HEK293T (cell line): ENCODE measurements at regions not wholly inside any gene's neighbourhood (a gene's known extent, or its start where the extent isn't known, plus 50 kb on each side); places are given as distances from the start of the nearest gene placed in this dataset.

Experiments used
- CTCF ChIA-PET: fragments of 350-600 bp; formaldehyde crosslinking; extraction: SDS; loops from one replicate; lab custom pipeline; 2021; ENCODE audit warnings: antibody characterized with exemption, inconsistent platforms; lab: Yijun Ruan, JAX
- POLR2A ChIA-PET: fragments of 350-600 bp; formaldehyde crosslinking; extraction: SDS; loops from one replicate; lab custom pipeline; 2020; ENCODE audit warnings: antibody characterized with exemption, inconsistent platforms; lab: Yijun Ruan, JAX
- DNase-seq: peaks from one replicate; pipeline ENCODE4 v3.0.0; 2012; ENCODE audit warnings: mixed read lengths; ENCODE audit errors: extremely low spot score
- ARNT ChIP-seq: fragments of 450-650 bp; IDR thresholded peaks from 2 replicates; pipeline ENCODE4 v1.6.1; 2017; ENCODE audit warnings: mild to moderate bottlenecking
- BHLHE40 ChIP-seq: fragments of 450-650 bp; IDR thresholded peaks from 2 replicates; pipeline ENCODE4 v1.6.1; 2016; ENCODE audit warnings: mild to moderate bottlenecking, moderate library complexity, borderline replicate concordance
- CTBP1 ChIP-seq: fragments of 450-650 bp; IDR thresholded peaks from 2 replicates; pipeline ENCODE4 v1.6.1; 2016; ENCODE audit warnings: borderline replicate concordance
- ELF4 ChIP-seq: fragments of 450-650 bp; IDR thresholded peaks from 2 replicates; pipeline ENCODE4 v1.6.1; 2017; ENCODE audit warnings: antibody characterized with exemption
- FOXA1 ChIP-seq: fragments of 450-650 bp; IDR thresholded peaks from 2 replicates; pipeline ENCODE4 v1.6.1; 2016; ENCODE audit warnings: mild to moderate bottlenecking
- FOXK2 ChIP-seq: fragments of 450-650 bp; IDR thresholded peaks from 2 replicates; pipeline ENCODE4 v1.6.1; 2016; ENCODE audit warnings: mild to moderate bottlenecking
- FOXM1 ChIP-seq: fragments of 450-650 bp; IDR thresholded peaks from 2 replicates; pipeline ENCODE4 v1.6.1; 2017; ENCODE audit warnings: mild to moderate bottlenecking, borderline replicate concordance
- HDGF ChIP-seq: fragments of 450-650 bp; IDR thresholded peaks from 2 replicates; pipeline ENCODE4 v1.6.1; 2017; ENCODE audit warnings: antibody characterized with exemption, borderline replicate concordance
- L3MBTL2 ChIP-seq: fragments of 450-650 bp; conservative IDR thresholded peaks from 2 replicates; pipeline ENCODE4 v1.6.1; 2016; ENCODE audit warnings: mild to moderate bottlenecking
- LEF1 ChIP-seq: fragments of 450-650 bp; IDR thresholded peaks from 2 replicates; pipeline ENCODE4 v1.6.1; 2017; ENCODE audit warnings: mild to moderate bottlenecking, borderline replicate concordance
- NFRKB ChIP-seq: fragments of 450-650 bp; IDR thresholded peaks from 2 replicates; pipeline ENCODE4 v1.6.1; 2016; ENCODE audit warnings: mild to moderate bottlenecking, moderate library complexity
- PKNOX1 ChIP-seq: fragments of 450-650 bp; IDR thresholded peaks from 2 replicates; pipeline ENCODE4 v1.6.1; 2016
- SP1 ChIP-seq: fragments of 450-650 bp; IDR thresholded peaks from 2 replicates; pipeline ENCODE4 v1.6.1; 2017
- SUZ12 ChIP-seq: fragments of 450-650 bp; IDR thresholded peaks from 2 replicates; pipeline ENCODE4 v1.6.1; 2016; ENCODE audit warnings: mild to moderate bottlenecking
- TARDBP ChIP-seq: fragments of 450-650 bp; IDR thresholded peaks from 2 replicates; pipeline ENCODE4 v1.6.1; 2016
- ZNF384 ChIP-seq: fragments of 450-650 bp; IDR thresholded peaks from 2 replicates; pipeline ENCODE4 v1.6.1; 2016

DNA sequence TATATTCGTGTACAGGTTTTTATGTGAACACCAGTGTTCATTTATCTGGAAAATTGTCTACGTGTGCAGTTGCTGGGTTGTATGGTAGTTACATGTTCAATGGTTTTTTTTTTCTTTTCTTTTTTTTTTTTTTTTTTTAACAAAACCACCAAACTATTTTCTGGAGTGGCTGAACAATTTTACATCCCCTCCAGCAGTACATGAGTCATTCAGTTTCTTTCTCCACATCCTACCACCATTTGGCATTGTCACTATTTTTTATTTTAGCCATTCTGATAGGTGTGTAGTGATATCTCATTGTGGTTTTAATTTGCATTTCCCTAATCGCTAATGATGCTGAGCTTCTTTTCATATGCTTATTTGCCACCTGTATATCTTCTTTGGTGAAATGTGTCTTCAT is 256.3 kb upstream of the EOMES start:
- no peak for DNase-seq
- POLR2A ChIA-PET, result no interaction called here
- no peak for TF ChIP-seq LEF1
- TF ChIP-seq FOXA1, result no peak
- TF ChIP-seq PKNOX1, result no peak
- TF ChIP-seq ARNT, result no peak
- no peak for TF ChIP-seq SUZ12
- TF ChIP-seq NFRKB, result no peak
- no peak for TF ChIP-seq SP1
- TF ChIP-seq BHLHE40, result no peak
- TF ChIP-seq FOXK2, result no peak
- no peak for TF ChIP-seq ELF4
- no peak for TF ChIP-seq L3MBTL2
- no peak for TF ChIP-seq HDGF
- no peak for TF ChIP-seq CTBP1
- no peak for TF ChIP-seq TARDBP
- no peak for TF ChIP-seq FOXM1
- TF ChIP-seq ZNF384, result no peak
- CTCF ChIA-PET, result no interaction called here

- ChIA-PET POLR2A (no interaction called here), CTCF (no interaction called here)
- TF ChIP-seq SUZ12, result no peak
- no peak for TF ChIP-seq ELF4
- no peak for TF ChIP-seq LEF1
- TF ChIP-seq CTBP1, result no peak
- no peak for TF ChIP-seq ARNT
- TF ChIP-seq ZNF384, result no peak
- no peak for TF ChIP-seq TARDBP
- no peak for TF ChIP-seq FOXK2
- TF ChIP-seq NFRKB, result no peak
- TF ChIP-seq FOXA1, result no peak
- no peak for TF ChIP-seq BHLHE40
- TF ChIP-seq SP1, result no peak
- no peak for TF ChIP-seq HDGF
- TF ChIP-seq PKNOX1, result no peak
- no peak for TF ChIP-seq FOXM1
- no peak for DNase-seq
Observed at GRCh38 chr3:27985369-27986035, 255.9 kb upstream of the CMC1 start.

GRCh38 chr3:27986234-27986879 is 255.1 kb upstream of the CMC1 start:
- ChIA-PET POLR2A (no interaction called here), CTCF (no interaction called here)
- TF ChIP-seq LEF1, result no peak
- DNase-seq, result no peak

DNA sequence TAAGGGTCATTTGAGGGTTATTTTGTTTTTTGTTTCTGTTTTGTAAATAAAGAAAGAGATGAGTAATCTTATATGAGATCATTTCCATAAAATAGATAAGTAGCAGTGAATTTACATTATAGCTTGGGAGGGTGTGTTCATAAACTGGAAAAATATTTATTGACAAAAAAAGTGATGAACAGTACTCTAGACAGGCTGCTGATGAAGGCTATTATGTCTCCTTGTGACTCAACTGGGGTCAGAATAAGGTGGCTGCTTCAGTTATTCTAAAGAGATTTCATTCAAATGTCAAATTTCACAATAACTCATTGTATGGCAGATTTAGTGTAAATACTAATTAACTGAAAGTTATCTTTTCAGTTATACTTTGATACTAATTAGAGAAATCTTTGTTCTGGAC is 251.1 kb upstream of the CMC1 start:
- TF ChIP-seq HDGF (no peak), ZNF384 (no peak), FOXK2 (no peak), LEF1 (no peak)
- ChIA-PET CTCF (no interaction called here), POLR2A (no interaction called here)
- no peak for DNase-seq

GRCh38 chr3:27990837-27991236 is 250.6 kb upstream of the CMC1 start:
- CTCF ChIA-PET, result no interaction called here
- TF ChIP-seq ZNF384 (no peak), SP1 (no peak), ARNT (no peak), NFRKB (no peak), FOXA1 (no peak), TARDBP (no peak), HDGF (no peak), ELF4 (no peak), SUZ12 (no peak), LEF1 (no peak)
- POLR2A ChIA-PET, result no interaction called here
- no peak for DNase-seq

GRCh38 chr3:27993051-27993450 is 248.4 kb upstream of the CMC1 start:
- no peak for DNase-seq
- ChIA-PET CTCF (no interaction called here), POLR2A (no interaction called here)
- TF ChIP-seq TARDBP, result no peak
- TF ChIP-seq ARNT, result no peak
- TF ChIP-seq PKNOX1, result no peak
- no peak for TF ChIP-seq NFRKB
- TF ChIP-seq SUZ12, result no peak
- no peak for TF ChIP-seq ELF4
- TF ChIP-seq FOXA1, result no peak
- no peak for TF ChIP-seq ZNF384
- no peak for TF ChIP-seq BHLHE40
- no peak for TF ChIP-seq HDGF
- no peak for TF ChIP-seq CTBP1
